CD14-positive monocyte (primary cell): ENCODE measurements at regions not wholly inside any gene's neighbourhood (a gene's known extent, or its start where the extent isn't known, plus 50 kb on each side); places are given as distances from the start of the nearest gene placed in this dataset.

Source experiments
- DNase-seq, 3 donors: peaks; one replicate each; pipeline ENCODE4 v3.0.0-alpha.2; 2011 to 2022
- H2AFZ ChIP-seq: 2 replicates; pipeline ENCODE4 v1.6.0; 2012; ENCODE audit warnings: mild to moderate bottlenecking, low read depth, low read length, inconsistent platforms; ENCODE audit not compliant: insufficient read depth, poor library complexity, severe bottlenecking
- H3K27ac ChIP-seq, 2 donors: 1 replicate in 1 of 2; 2 replicates in 1 of 2; pipeline ENCODE4 v1.5.1; 2012 to 2013; ENCODE audit warnings: low read length in 2 of 2, control low read depth in 1 of 2, inconsistent platforms in 1 of 2, low read depth in 1 of 2, mild to moderate bottlenecking in 1 of 2
- H3K27me3 ChIP-seq, 2 donors: one replicate each; pipeline versions ENCODE4 v1.6.0 to v1.6.1; 2011 to 2013; ENCODE audit warnings: low read length in 2 of 2; ENCODE audit not compliant: control insufficient read depth in 2 of 2, insufficient read depth in 2 of 2
- H3K36me3 ChIP-seq, 2 donors: replicated peaks in 1 of 2; 1 replicate in 1 of 2; 2 replicates in 1 of 2; pipeline versions ENCODE4 v1.5.1 to v1.6.1; 2012 to 2013; ENCODE audit warnings: low read length in 2 of 2, control low read depth in 1 of 2, inconsistent platforms in 1 of 2, mild to moderate bottlenecking in 1 of 2; ENCODE audit not compliant: insufficient read depth in 2 of 2, control insufficient read depth in 1 of 2
- H3K4me1 ChIP-seq, 2 donors: 1 replicate in 1 of 2; 2 replicates in 1 of 2; pipeline versions ENCODE4 v1.5.1 to v1.6.1; 2012 to 2013; ENCODE audit warnings: low read length in 2 of 2, control low read depth in 1 of 2, inconsistent platforms in 1 of 2, mild to moderate bottlenecking in 1 of 2, moderate library complexity in 1 of 2; ENCODE audit not compliant: insufficient read depth in 2 of 2, control insufficient read depth in 1 of 2
- H3K4me2 ChIP-seq: replicated peaks from 2 replicates; pipeline ENCODE3; 2012; ENCODE audit warnings: low read length, moderate library complexity, mild to moderate bottlenecking; ENCODE audit not compliant: poor library complexity, severe bottlenecking; ENCODE audit errors: extremely low read depth
- H3K4me3 ChIP-seq, 3 experiments: fragments of 200-600 bp in 1 of 3; sonication (generic) in 1 of 3; replicated peaks in 1 of 3; 1 replicate in 2 of 3; 2 replicates in 1 of 3; pipeline ENCODE4 v1.5.1; 2011 to 2013; ENCODE audit warnings: low read length in 3 of 3, mild to moderate bottlenecking in 3 of 3, control low read depth in 2 of 3, low read depth in 2 of 3, inconsistent platforms in 1 of 3, moderate library complexity in 1 of 3
- H3K79me2 ChIP-seq: 2 replicates; pipeline ENCODE4 v1.6.0; 2012; ENCODE audit warnings: mild to moderate bottlenecking, control low read depth, inconsistent platforms, low read length, moderate library complexity; ENCODE audit not compliant: insufficient read depth
- H3K9ac ChIP-seq: 2 replicates; pipeline ENCODE4 v1.6.0; 2017; ENCODE audit warnings: low read length, mild to moderate bottlenecking; ENCODE audit not compliant: insufficient read depth, poor library complexity, severe bottlenecking
- H3K9me3 ChIP-seq, 2 donors: replicated peaks in 1 of 2; 1 replicate in 1 of 2; 2 replicates in 1 of 2; pipeline versions ENCODE4 v1.5.1 to v1.6.1; 2012 to 2013; ENCODE audit warnings: low read length in 2 of 2, control low read depth in 1 of 2; ENCODE audit not compliant: control insufficient read depth in 1 of 2, insufficient read depth in 1 of 2
- H4K20me1 ChIP-seq: 2 replicates; pipeline ENCODE4 v1.6.0; 2012; ENCODE audit warnings: mild to moderate bottlenecking, low read length, control low read depth, moderate library complexity; ENCODE audit not compliant: insufficient read depth
- H3K27ac Mint-ChIP-seq, 7 donors: one replicate each; pipeline ENCODE4 v1.8.0; 2020; ENCODE audit warnings: mild to moderate bottlenecking in 7 of 7, mixed read lengths in 7 of 7, moderate library complexity in 6 of 7, inconsistent platforms in 2 of 7
- H3K27me3 Mint-ChIP-seq, 3 donors: one replicate each; pipeline ENCODE4 v1.8.0; 2021 to 2022; ENCODE audit warnings: low read depth in 3 of 3, mild to moderate bottlenecking in 3 of 3, mixed read lengths in 3 of 3, moderate library complexity in 3 of 3, inconsistent platforms in 1 of 3
- H3K36me3 Mint-ChIP-seq, 2 donors: one replicate each; pipeline ENCODE4 v1.8.0; 2020; ENCODE audit warnings: mixed read lengths in 2 of 2, inconsistent platforms in 1 of 2, mild to moderate bottlenecking in 1 of 2
- H3K4me1 Mint-ChIP-seq: one replicate; pipeline ENCODE4 v1.8.0; 2020; ENCODE audit warnings: mild to moderate bottlenecking, mixed read lengths
- H3K4me3 Mint-ChIP-seq, 2 donors: one replicate each; pipeline ENCODE4 v1.8.0; 2020; ENCODE audit warnings: mild to moderate bottlenecking in 2 of 2, mixed read lengths in 2 of 2, moderate library complexity in 1 of 2
- H3K9me3 Mint-ChIP-seq, 7 donors: one replicate each; pipeline ENCODE4 v1.8.0; 2020 to 2022; ENCODE audit warnings: mixed read lengths in 7 of 7, mild to moderate bottlenecking in 6 of 7, moderate library complexity in 6 of 7, inconsistent platforms in 2 of 7
- WGBS: methylation state at CpG from one replicate; pipeline ENCODE4 v1.1.5; 2013; ENCODE audit warnings: missing lambda C conversion rate; ENCODE audit not compliant: insufficient coverage; 5-methylcytosine and 5-hydroxymethylcytosine counted together
- intact Hi-C, 2 donors: fragments of 100-400 bp; cut with micrococcal nuclease; formaldehyde crosslinking; loops; one replicate each; pipeline versions ENCODE4 v1.15.0 to v1.15.1; 2023
- TF ChIP-seq, protein P1 (sequence below): fragments of 200-600 bp; IDR thresholded peaks from one replicate; pipeline ENCODE4 v1.8.0; 2022; ENCODE audit warnings: antibody characterized with exemption, mild to moderate bottlenecking

DNA sequence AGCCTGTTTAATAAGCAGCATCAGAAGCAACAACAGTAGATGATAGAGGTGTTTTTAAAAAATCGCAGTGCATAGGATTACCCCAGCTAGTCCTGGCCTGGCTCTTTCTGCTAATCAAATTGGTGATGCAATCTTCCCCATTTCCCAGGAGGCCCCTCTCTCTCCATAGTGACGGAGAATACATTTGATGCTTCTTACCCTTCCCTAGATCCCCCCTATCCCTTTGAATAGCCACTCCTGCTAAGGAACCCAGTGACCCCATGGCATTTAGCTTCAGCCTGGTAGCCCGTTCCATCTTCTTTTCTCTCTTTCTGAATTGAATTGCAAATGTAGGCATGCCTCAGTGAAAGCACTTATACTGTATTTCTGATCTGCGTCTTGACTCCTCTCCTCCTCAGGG is 223.6 kb upstream of the GAP43 start:
- no peak overlapping the region for H2AFZ ChIP-seq
- intact Hi-C loops: no loop called here
- H3K36me3 ChIP-seq: no peaks in the 10 kb centered on the region
- WGBS: 84% methylated on average over 3 of the region's 4 CpGs
- H3K4me3 ChIP-seq: no peak overlapping the region
- no peaks in the 10 kb centered on the region for H3K79me2 ChIP-seq
- no peaks in the 10 kb centered on the region for H3K9me3 ChIP-seq
- H3K4me2 ChIP-seq: no peak overlapping the region
- TF ChIP-seq, protein P1, sequence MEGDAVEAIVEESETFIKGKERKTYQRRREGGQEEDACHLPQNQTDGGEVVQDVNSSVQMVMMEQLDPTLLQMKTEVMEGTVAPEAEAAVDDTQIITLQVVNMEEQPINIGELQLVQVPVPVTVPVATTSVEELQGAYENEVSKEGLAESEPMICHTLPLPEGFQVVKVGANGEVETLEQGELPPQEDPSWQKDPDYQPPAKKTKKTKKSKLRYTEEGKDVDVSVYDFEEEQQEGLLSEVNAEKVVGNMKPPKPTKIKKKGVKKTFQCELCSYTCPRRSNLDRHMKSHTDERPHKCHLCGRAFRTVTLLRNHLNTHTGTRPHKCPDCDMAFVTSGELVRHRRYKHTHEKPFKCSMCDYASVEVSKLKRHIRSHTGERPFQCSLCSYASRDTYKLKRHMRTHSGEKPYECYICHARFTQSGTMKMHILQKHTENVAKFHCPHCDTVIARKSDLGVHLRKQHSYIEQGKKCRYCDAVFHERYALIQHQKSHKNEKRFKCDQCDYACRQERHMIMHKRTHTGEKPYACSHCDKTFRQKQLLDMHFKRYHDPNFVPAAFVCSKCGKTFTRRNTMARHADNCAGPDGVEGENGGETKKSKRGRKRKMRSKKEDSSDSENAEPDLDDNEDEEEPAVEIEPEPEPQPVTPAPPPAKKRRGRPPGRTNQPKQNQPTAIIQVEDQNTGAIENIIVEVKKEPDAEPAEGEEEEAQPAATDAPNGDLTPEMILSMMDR: no peak
- no peak overlapping the region for H3K9ac ChIP-seq
- Mint-ChIP-seq H3K27me3 (peaks cover 0 to 2% (median 2%) of the 10 kb centered on the region in 3 donors), H3K36me3 (no peaks in the 10 kb centered on the region), H3K27ac (peak overlapping the region in 1 of 7 donors; percentile 70), H3K9me3 (peaks cover 0 to 4% (median 0%) of the 10 kb centered on the region in 7 donors), H3K4me1 (no peaks in the 10 kb centered on the region), H3K4me3 (no peak overlapping the region)
- no peaks in the 10 kb centered on the region for H3K4me1 ChIP-seq
- H4K20me1 ChIP-seq: no peaks in the 10 kb centered on the region
- H3K27ac ChIP-seq: no peak overlapping the region
- H3K27me3 ChIP-seq: no peaks in the 10 kb centered on the region
- no peak for DNase-seq

DNA sequence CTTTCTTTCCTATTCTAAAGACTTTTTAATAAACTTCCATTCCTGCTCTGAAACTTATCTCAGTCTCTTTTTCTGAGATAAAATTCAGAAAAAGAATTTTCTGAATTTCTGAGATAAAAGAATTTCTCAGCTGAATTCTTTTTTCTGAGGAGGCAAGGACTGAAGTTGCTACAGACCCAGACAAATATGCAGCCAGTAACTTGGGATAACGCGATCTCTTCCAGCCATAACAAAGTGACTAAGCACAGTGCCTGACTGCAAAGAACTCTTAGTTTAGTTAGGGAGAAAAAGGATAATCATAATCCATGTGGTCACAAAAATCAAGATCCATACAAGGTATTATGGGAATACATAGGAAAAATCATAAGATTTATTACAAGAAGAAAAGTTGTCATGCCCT is 222.0 kb upstream of the GAP43 start:
- Histone ChIP-seq H3K4me3 (no peak overlapping the region), H3K79me2 (no peaks in the 10 kb centered on the region), H3K9ac (no peak overlapping the region), H3K9me3 (no peaks in the 10 kb centered on the region), H3K27me3 (no peaks in the 10 kb centered on the region), H3K27ac (no peak overlapping the region), H4K20me1 (no peaks in the 10 kb centered on the region), H3K4me1 (no peaks in the 10 kb centered on the region), H3K36me3 (no peaks in the 10 kb centered on the region), H2AFZ (no peak overlapping the region), H3K4me2 (no peak overlapping the region)
- no peaks in the 10 kb centered on the region for H3K36me3 Mint-ChIP-seq
- intact Hi-C loops: no loop called here
- H3K9me3 Mint-ChIP-seq: peaks cover 0 to 5% (median 2%) of the 10 kb centered on the region in 7 donors
- H3K27me3 Mint-ChIP-seq: peaks cover 0 to 2% (median 2%) of the 10 kb centered on the region in 3 donors
- TF ChIP-seq, protein P1: no peak
- H3K4me3 Mint-ChIP-seq: no peak overlapping the region
- no peaks in the 10 kb centered on the region for H3K4me1 Mint-ChIP-seq
- WGBS: no CpG with 5 or more reads among the region's 2 CpGs
- H3K27ac Mint-ChIP-seq: no peak overlapping the region
- no peak for DNase-seq
